HEK293 (cell line): ENCODE measurements at regions not wholly inside any gene's neighbourhood (a gene's known extent, or its start where the extent isn't known, plus 50 kb on each side); places are given as distances from the start of the nearest gene placed in this dataset.

Source experiments
- CTCF ChIA-PET: fragments of 350-600 bp; formaldehyde crosslinking; extraction: SDS; loops from one replicate; lab custom pipeline; 2021; ENCODE audit warnings: antibody characterized with exemption; lab: Yijun Ruan, JAX
- POLR2A ChIA-PET: fragments of 300-600 bp; formaldehyde crosslinking; extraction: SDS; loops from one replicate; lab custom pipeline; 2020; ENCODE audit warnings: antibody characterized with exemption, inconsistent platforms; lab: Yijun Ruan, JAX
- H3K27ac ChIP-seq: fragments of 200-500 bp; sonication (Bioruptor generic); 2 replicates; pipeline ENCODE4 v1.5.1; 2014; ENCODE audit warnings: low read depth, low read length, control low read depth, inconsistent platforms; ENCODE audit errors: extremely low read depth
- H3K36me3 ChIP-seq, 2 experiments: fragments of 200-500 bp in 1 of 2; sonication (Bioruptor generic) in 1 of 2; 1 replicate in 1 of 2; 2 replicates in 1 of 2; pipeline ENCODE4 v1.5.1; 2014 to 2017; ENCODE audit warnings: inconsistent platforms in 2 of 2, low read length in 2 of 2; ENCODE audit not compliant: control insufficient read depth in 2 of 2, insufficient read depth in 1 of 2
- H3K4me1 ChIP-seq: fragments of 200-500 bp; sonication (Bioruptor generic); 2 replicates; pipeline ENCODE4 v1.5.1; 2014; ENCODE audit warnings: mild to moderate bottlenecking, low read length, inconsistent platforms; ENCODE audit not compliant: control insufficient read depth, insufficient read depth
- H3K4me3 ChIP-seq: 2 replicates; pipeline ENCODE4 v1.5.1; 2011; ENCODE audit warnings: low read depth, mild to moderate bottlenecking, control low read depth, low read length, moderate library complexity
- H3K9me3 ChIP-seq: fragments of 200-500 bp; sonication (Bioruptor generic); 2 replicates; pipeline ENCODE4 v1.5.1; 2014; ENCODE audit warnings: low read depth, low read length, inconsistent platforms; ENCODE audit not compliant: control insufficient read depth, insufficient read depth
- BCL11B ChIP-seq: fragments of 450-650 bp; formaldehyde crosslinking; IDR thresholded peaks from 2 replicates; pipeline ENCODE4 v1.5.1; 2016; ENCODE audit warnings: low read depth, missing biosample characterization, missing genetic modification characterization
- GLIS2 ChIP-seq: fragments of 450-650 bp; formaldehyde crosslinking; IDR thresholded peaks from 2 replicates; pipeline ENCODE4 v1.5.1; 2016; ENCODE audit warnings: missing biosample characterization, missing genetic modification characterization
- KLF17 ChIP-seq: fragments of 450-650 bp; formaldehyde crosslinking; IDR thresholded peaks from 2 replicates; pipeline ENCODE4 v1.5.1; 2016; ENCODE audit warnings: missing biosample characterization, missing genetic modification characterization
- MEIS1 ChIP-seq: sonication (generic); formaldehyde crosslinking; IDR thresholded peaks from 2 replicates; pipeline ENCODE4 v1.8.1; 2022; ENCODE audit warnings: missing genetic modification reagents, mild to moderate bottlenecking, borderline replicate concordance
- ZNF10 ChIP-seq: fragments of 450-650 bp; formaldehyde crosslinking; IDR thresholded peaks from 2 replicates; pipeline ENCODE4 v1.5.1; 2017; ENCODE audit warnings: missing biosample characterization, missing genetic modification characterization
- ZNF211 ChIP-seq: fragments of 450-650 bp; formaldehyde crosslinking; IDR thresholded peaks from 2 replicates; pipeline ENCODE4 v1.5.1; 2016; ENCODE audit warnings: low read depth, missing biosample characterization, missing genetic modification characterization
- ZNF23 ChIP-seq: fragments of 450-650 bp; formaldehyde crosslinking; IDR thresholded peaks from 2 replicates; pipeline ENCODE4 v1.5.1; 2016; ENCODE audit warnings: missing biosample characterization, missing genetic modification characterization, borderline replicate concordance
- ZNF350 ChIP-seq: fragments of 450-650 bp; formaldehyde crosslinking; IDR thresholded peaks from 2 replicates; pipeline ENCODE4 v1.5.0; 2017; ENCODE audit warnings: missing biosample characterization, mild to moderate bottlenecking, missing genetic modification characterization
- ZNF449 ChIP-seq: fragments of 450-650 bp; formaldehyde crosslinking; IDR thresholded peaks from 2 replicates; pipeline ENCODE4 v1.5.1; 2017; ENCODE audit warnings: missing biosample characterization, mild to moderate bottlenecking, missing genetic modification characterization, moderate library complexity
- ZNF521 ChIP-seq: fragments of 450-650 bp; formaldehyde crosslinking; IDR thresholded peaks from 2 replicates; pipeline ENCODE4 v1.5.1; 2017; ENCODE audit warnings: missing biosample characterization, mild to moderate bottlenecking, missing genetic modification characterization
- ZNF560 ChIP-seq: fragments of 450-650 bp; formaldehyde crosslinking; IDR thresholded peaks from 2 replicates; pipeline ENCODE4 v1.5.1; 2017; ENCODE audit warnings: missing biosample characterization, missing genetic modification characterization, borderline replicate concordance
- ZNF658 ChIP-seq: fragments of 450-650 bp; formaldehyde crosslinking; IDR thresholded peaks from 2 replicates; pipeline ENCODE4; 2016; ENCODE audit warnings: missing biosample characterization, missing genetic modification characterization
- ZNF677 ChIP-seq: fragments of 450-650 bp; IDR thresholded peaks from 2 replicates; pipeline ENCODE4 v1.5.0; 2018; ENCODE audit warnings: missing biosample characterization, mild to moderate bottlenecking, missing genetic modification characterization, moderate library complexity
- ZNF692 ChIP-seq: fragments of 450-650 bp; formaldehyde crosslinking; IDR thresholded peaks from 2 replicates; pipeline ENCODE4 v1.5.1; 2016; ENCODE audit warnings: missing biosample characterization, missing genetic modification characterization
- ZNF704 ChIP-seq: fragments of 450-650 bp; formaldehyde crosslinking; IDR thresholded peaks from 2 replicates; pipeline ENCODE4 v1.5.1; 2016; ENCODE audit warnings: missing biosample characterization, missing genetic modification characterization
- ZNF707 ChIP-seq: fragments of 450-650 bp; formaldehyde crosslinking; IDR thresholded peaks from 2 replicates; pipeline ENCODE4 v1.5.1; 2016; ENCODE audit warnings: missing biosample characterization, missing genetic modification characterization
- ZNF768 ChIP-seq: fragments of 450-650 bp; formaldehyde crosslinking; IDR thresholded peaks from 2 replicates; pipeline ENCODE4 v1.5.1; 2018; ENCODE audit warnings: missing biosample characterization, mild to moderate bottlenecking, missing genetic modification characterization
- ZNF777 ChIP-seq: fragments of 450-650 bp; formaldehyde crosslinking; IDR thresholded peaks from 2 replicates; pipeline ENCODE4 v1.5.1; 2017; ENCODE audit warnings: missing biosample characterization, missing genetic modification characterization, borderline replicate concordance
- ZNF791 ChIP-seq: fragments of 450-650 bp; formaldehyde crosslinking; IDR thresholded peaks from 2 replicates; pipeline ENCODE4 v1.5.1; 2016; ENCODE audit warnings: missing biosample characterization, missing genetic modification characterization
- ZNF837 ChIP-seq: fragments of 450-650 bp; formaldehyde crosslinking; IDR thresholded peaks from 2 replicates; pipeline ENCODE4 v1.5.1; 2016; ENCODE audit warnings: missing biosample characterization, missing genetic modification characterization

- no peak overlapping the region for H3K27ac ChIP-seq
- no peak overlapping the region for H3K4me3 ChIP-seq
- H3K4me1 ChIP-seq, result no peaks in the 10 kb centered on the region
- TF ChIP-seq ZNF704 (tag by site-specific recombination) (no peak), ZNF449 (no peak), ZNF211 (tag by site-specific recombination) (no peak), ZNF658 (tag by site-specific recombination) (no peak), ZNF350 (tag by site-specific recombination) (no peak), ZNF521 (tag by site-specific recombination) (no peak)
- no peaks in the 10 kb centered on the region for H3K9me3 ChIP-seq
- POLR2A ChIA-PET, result no interaction called here
- CTCF ChIA-PET, result no interaction called here
- H3K36me3 ChIP-seq, result no peaks in the 10 kb centered on the region
Measured at GRCh38 chr9:101795147-101795546, 56.7 kb upstream of the GRIN3A start.

GRCh38 chr9:101792475-101792874, 54.0 kb upstream of the GRIN3A start:
- ChIA-PET POLR2A (no interaction called here), CTCF (interaction anchor here (0.6 to 1.5 kb wide), 3 partner anchors 9 to 184 kb away, joined by 3 to 6 read pairs (median 3); no protein-coding TSS in a partner anchor)
- no peaks in the 10 kb centered on the region for H3K9me3 ChIP-seq
- no peak overlapping the region for H3K27ac ChIP-seq
- no peaks in the 10 kb centered on the region for H3K4me1 ChIP-seq
- H3K4me3 ChIP-seq, result no peak overlapping the region
- no peaks in the 10 kb centered on the region for H3K36me3 ChIP-seq
- TF ChIP-seq ZNF23 (no peak), KLF17 (no peak), ZNF10 (no peak), ZNF707 (tag by site-specific recombination) (no peak), GLIS2 (tag by site-specific recombination) (no peak), ZNF560 (tag by site-specific recombination) (no peak), MEIS1 (CRISPR knock-in tag) (no peak), ZNF677 (tag by site-specific recombination) (no peak), BCL11B (tag by site-specific recombination) (no peak), ZNF692 (tag by site-specific recombination) (no peak), ZNF768 (no peak), ZNF791 (tag by site-specific recombination) (no peak), ZNF777 (tag by site-specific recombination) (no peak), ZNF837 (tag by site-specific recombination) (no peak)
- TF ChIP-seq, all 188 proteins: peak for 0
